H9 (cell line): ENCODE measurements at regions not wholly inside any gene's neighbourhood (a gene's known extent, or its start where the extent isn't known, plus 50 kb on each side); places are given as distances from the start of the nearest gene placed in this dataset.

ENCODE experiments used
- DNase-seq: peaks from one replicate; pipeline ENCODE4 v3.0.0-alpha.2; 2017
- H2AFZ ChIP-seq: one replicate; pipeline ENCODE4 v1.6.1; 2013; ENCODE audit warnings: mild to moderate bottlenecking, low read length, control low read depth, moderate library complexity
- H2AK5ac ChIP-seq: 2 replicates; pipeline ENCODE4 v1.6.1; 2013; ENCODE audit warnings: low read length, control low read depth, mixed read lengths; ENCODE audit not compliant: insufficient read length
- H2BK120ac ChIP-seq: one replicate; pipeline ENCODE4 v1.6.1; 2013; ENCODE audit warnings: low read depth, mild to moderate bottlenecking, low read length, control low read depth, inconsistent platforms; ENCODE audit not compliant: poor library complexity, severe bottlenecking
- H2BK12ac ChIP-seq: 2 replicates; pipeline ENCODE4 v1.6.1; 2013; ENCODE audit warnings: low read length, control low read depth, mixed read lengths, low read depth; ENCODE audit not compliant: insufficient read length
- H2BK15ac ChIP-seq: 2 replicates; pipeline ENCODE4 v1.6.1; 2013; ENCODE audit warnings: low read depth, low read length, control low read depth
- H2BK20ac ChIP-seq: one replicate; pipeline ENCODE4 v1.6.1; 2013; ENCODE audit warnings: low read depth, mild to moderate bottlenecking, low read length, control low read depth, inconsistent platforms; ENCODE audit not compliant: poor library complexity, severe bottlenecking
- H2BK5ac ChIP-seq: 2 replicates; pipeline ENCODE4 v1.6.1; 2013; ENCODE audit warnings: low read length, control low read depth, mixed read lengths; ENCODE audit not compliant: insufficient read length
- H3K14ac ChIP-seq: 2 replicates; pipeline ENCODE4 v1.6.1; 2013; ENCODE audit warnings: low read length, control low read depth; ENCODE audit not compliant: insufficient read depth
- H3K18ac ChIP-seq: 2 replicates; pipeline ENCODE4 v1.6.1; 2013; ENCODE audit warnings: low read depth, mild to moderate bottlenecking, mixed read lengths, low read length, control low read depth; ENCODE audit not compliant: insufficient read length
- H3K23ac ChIP-seq: 2 replicates; pipeline ENCODE4 v1.6.1; 2013; ENCODE audit warnings: low read length, control low read depth, mixed read lengths, low read depth; ENCODE audit not compliant: insufficient read length
- H3K23me2 ChIP-seq: 2 replicates; pipeline ENCODE4 v1.6.1; 2013; ENCODE audit warnings: low read depth, mild to moderate bottlenecking, mixed read lengths, low read length, control low read depth; ENCODE audit not compliant: insufficient read length, poor library complexity, severe bottlenecking
- H3K27ac ChIP-seq: 2 replicates; pipeline ENCODE4 v1.5.1; 2013; ENCODE audit warnings: low read length, control low read depth, mixed read lengths, low read depth; ENCODE audit not compliant: insufficient read length
- H3K27me3 ChIP-seq: 2 replicates; pipeline ENCODE4 v1.6.1; 2013; ENCODE audit warnings: low read length, control low read depth, inconsistent platforms; ENCODE audit not compliant: insufficient read depth
- H3K4ac ChIP-seq: 2 replicates; pipeline ENCODE4 v1.6.1; 2013; ENCODE audit warnings: low read depth, mild to moderate bottlenecking, control low read depth, inconsistent platforms, low read length, moderate library complexity
- H3K4me1 ChIP-seq: 2 replicates; pipeline ENCODE4 v1.6.1; 2013; ENCODE audit warnings: low read length, control low read depth, inconsistent platforms; ENCODE audit not compliant: insufficient read depth
- H3K4me2 ChIP-seq: 2 replicates; pipeline ENCODE4 v1.6.1; 2013; ENCODE audit warnings: low read length, control low read depth, mixed read lengths; ENCODE audit not compliant: insufficient read length, insufficient read depth
- H3K56ac ChIP-seq: 2 replicates; pipeline ENCODE4 v1.6.1; 2013; ENCODE audit warnings: low read depth, mild to moderate bottlenecking, mixed read lengths, low read length, control low read depth; ENCODE audit not compliant: insufficient read length
- H3K79me1 ChIP-seq: 2 replicates; pipeline ENCODE4 v1.6.1; 2013; ENCODE audit warnings: low read depth, mild to moderate bottlenecking, moderate library complexity, low read length, control low read depth, inconsistent platforms; ENCODE audit not compliant: insufficient read depth, poor library complexity, severe bottlenecking
- H3K79me2 ChIP-seq: 2 replicates; pipeline ENCODE4 v1.6.1; 2013; ENCODE audit warnings: low read length, control low read depth, inconsistent platforms; ENCODE audit not compliant: insufficient read depth
- H3K9ac ChIP-seq: 2 replicates; pipeline ENCODE4 v1.6.1; 2013; ENCODE audit warnings: low read length, control low read depth, mixed read lengths; ENCODE audit not compliant: insufficient read length; ENCODE audit errors: extremely low read depth
- H3K9me3 ChIP-seq: one replicate; pipeline ENCODE4 v1.6.1; 2013; ENCODE audit warnings: low read depth, low read length, inconsistent platforms; ENCODE audit not compliant: control insufficient read depth
- H3T11ph ChIP-seq: one replicate; pipeline ENCODE4 v1.6.1; 2013; ENCODE audit warnings: mild to moderate bottlenecking, low read length, control low read depth, inconsistent platforms
- H4K20me1 ChIP-seq: one replicate; pipeline ENCODE4 v1.6.1; 2013; ENCODE audit not compliant: control insufficient read depth, insufficient read length, insufficient read depth
- H4K5ac ChIP-seq: 2 replicates; pipeline ENCODE4 v1.6.1; 2013; ENCODE audit warnings: low read depth, mild to moderate bottlenecking, mixed read lengths, low read length, control low read depth; ENCODE audit not compliant: insufficient read length
- H4K8ac ChIP-seq: replicated peaks from 2 replicates; pipeline ENCODE4 v1.6.1; 2013; ENCODE audit warnings: low read length, control low read depth, mixed read lengths, low read depth; ENCODE audit not compliant: insufficient read length
- H4K91ac ChIP-seq: 2 replicates; pipeline ENCODE4 v1.6.1; 2013; ENCODE audit warnings: low read depth, mild to moderate bottlenecking, moderate library complexity, mixed read lengths, low read length, control low read depth; ENCODE audit not compliant: insufficient read length
- H3K27ac Mint-ChIP-seq, 3 experiments: 2 replicates in 2 of 3; 3 replicates in 1 of 3; pipeline ENCODE4 v1.8.0; 2020 to 2021; ENCODE audit warnings: mixed read lengths in 3 of 3, mild to moderate bottlenecking in 1 of 3, moderate library complexity in 1 of 3
- H3K27me3 Mint-ChIP-seq: 2 replicates; pipeline ENCODE4 v1.8.0; 2021; ENCODE audit warnings: low read depth, mild to moderate bottlenecking, moderate library complexity, mixed read lengths
- H3K36me3 Mint-ChIP-seq, 3 experiments: 2 replicates in 2 of 3; 3 replicates in 1 of 3; pipeline ENCODE4 v1.8.0; 2020 to 2021; ENCODE audit warnings: low read depth in 3 of 3, mixed read lengths in 3 of 3; ENCODE audit not compliant: insufficient read depth in 1 of 3
- H3K4me1 Mint-ChIP-seq, 2 experiments: 2 replicates each; pipeline ENCODE4 v1.8.0; 2020; ENCODE audit warnings: mixed read lengths in 2 of 2
- H3K4me3 Mint-ChIP-seq, 2 experiments: 2 replicates in 1 of 2; 3 replicates in 1 of 2; pipeline ENCODE4 v1.8.0; 2020 to 2021; ENCODE audit warnings: mild to moderate bottlenecking in 2 of 2, mixed read lengths in 2 of 2, moderate library complexity in 1 of 2
- H3K9me3 Mint-ChIP-seq, 2 experiments: 2 replicates in 1 of 2; 3 replicates in 1 of 2; pipeline ENCODE4 v1.8.0; 2020; ENCODE audit warnings: mild to moderate bottlenecking in 2 of 2, mixed read lengths in 2 of 2, moderate library complexity in 1 of 2
- whole genome bisulfite sequencing: extraction: QIAGEN DNeasy Blood & Tissue Kit; methylation state at CpG from one replicate; pipeline ENCODE4 v1.1.7; 2013; ENCODE audit warnings: missing lambda C conversion rate, low lambda C conversion rate, mixed read lengths; ENCODE audit not compliant: insufficient read length; ENCODE audit errors: extremely low coverage; 5-methylcytosine and 5-hydroxymethylcytosine counted together
- TF ChIP-seq, protein P1 (sequence below): fragments of 200-600 bp; sonication (generic); conservative IDR thresholded peaks from 3 replicates; pipeline ENCODE4 v1.8.0; 2021; ENCODE audit warnings: antibody characterized with exemption, mild to moderate bottlenecking

DNA sequence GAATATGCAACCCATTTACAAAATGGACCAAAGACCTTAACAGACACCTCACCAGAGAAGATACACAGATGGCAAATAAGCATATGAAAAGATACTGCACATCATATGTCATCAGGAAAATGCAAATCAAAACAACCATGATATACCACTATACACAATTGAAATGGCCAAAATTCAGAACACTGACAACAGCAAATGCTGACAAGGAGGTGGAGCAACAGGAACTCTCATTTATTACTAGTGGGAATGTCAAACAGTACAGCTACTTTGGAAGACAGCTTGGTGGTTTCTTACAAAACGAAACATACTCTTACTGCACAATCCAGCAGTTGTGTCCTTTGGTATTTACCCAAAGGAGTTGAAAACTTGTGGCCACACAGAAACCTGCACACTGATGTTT lies 50.0 kb upstream of the PCGF5 start:
- H3K14ac ChIP-seq: no peak overlapping the region
- H3K9me3 ChIP-seq: no peaks in the 10 kb centered on the region
- no peak overlapping the region for H4K5ac ChIP-seq
- no peaks in the 10 kb centered on the region; a peak in 2 of 5 replicates for H3K9me3 Mint-ChIP-seq
- no peak overlapping the region for H2BK15ac ChIP-seq
- no peak overlapping the region for H3K27ac Mint-ChIP-seq
- no peak overlapping the region for H3K27ac ChIP-seq
- H2AFZ ChIP-seq: no peak overlapping the region
- no peak for DNase-seq
- no peak overlapping the region for H4K91ac ChIP-seq
- no peak overlapping the region for H2BK5ac ChIP-seq
- no peak overlapping the region for H3T11ph ChIP-seq
- no CpG with 5 or more reads among the region's 1 CpG for WGBS
- H3K23ac ChIP-seq: no peak overlapping the region
- no peak overlapping the region for H4K8ac ChIP-seq
- no peak overlapping the region for H2AK5ac ChIP-seq
- no peak overlapping the region for H3K56ac ChIP-seq
- H2BK120ac ChIP-seq: no peak overlapping the region
- TF ChIP-seq, protein P1, sequence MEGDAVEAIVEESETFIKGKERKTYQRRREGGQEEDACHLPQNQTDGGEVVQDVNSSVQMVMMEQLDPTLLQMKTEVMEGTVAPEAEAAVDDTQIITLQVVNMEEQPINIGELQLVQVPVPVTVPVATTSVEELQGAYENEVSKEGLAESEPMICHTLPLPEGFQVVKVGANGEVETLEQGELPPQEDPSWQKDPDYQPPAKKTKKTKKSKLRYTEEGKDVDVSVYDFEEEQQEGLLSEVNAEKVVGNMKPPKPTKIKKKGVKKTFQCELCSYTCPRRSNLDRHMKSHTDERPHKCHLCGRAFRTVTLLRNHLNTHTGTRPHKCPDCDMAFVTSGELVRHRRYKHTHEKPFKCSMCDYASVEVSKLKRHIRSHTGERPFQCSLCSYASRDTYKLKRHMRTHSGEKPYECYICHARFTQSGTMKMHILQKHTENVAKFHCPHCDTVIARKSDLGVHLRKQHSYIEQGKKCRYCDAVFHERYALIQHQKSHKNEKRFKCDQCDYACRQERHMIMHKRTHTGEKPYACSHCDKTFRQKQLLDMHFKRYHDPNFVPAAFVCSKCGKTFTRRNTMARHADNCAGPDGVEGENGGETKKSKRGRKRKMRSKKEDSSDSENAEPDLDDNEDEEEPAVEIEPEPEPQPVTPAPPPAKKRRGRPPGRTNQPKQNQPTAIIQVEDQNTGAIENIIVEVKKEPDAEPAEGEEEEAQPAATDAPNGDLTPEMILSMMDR: no peak
- no peak overlapping the region for H3K9ac ChIP-seq
- H3K79me1 ChIP-seq: no peaks in the 10 kb centered on the region
- H3K36me3 Mint-ChIP-seq: no peaks in the 10 kb centered on the region; a peak in 2 of 7 replicates
- no peak overlapping the region for H2BK20ac ChIP-seq
- H2BK12ac ChIP-seq: no peak overlapping the region
- no peaks in the 10 kb centered on the region for H3K79me2 ChIP-seq
- no peaks in the 10 kb centered on the region for H3K4me1 Mint-ChIP-seq
- no peak overlapping the region for H3K4ac ChIP-seq
- H3K18ac ChIP-seq: no peak overlapping the region
- no peak overlapping the region for H3K4me2 ChIP-seq
- no peak overlapping the region for H3K4me3 Mint-ChIP-seq
- peaks cover 68% of the 10 kb centered on the region for H3K27me3 Mint-ChIP-seq
- H4K20me1 ChIP-seq: no peaks in the 10 kb centered on the region
- H3K23me2 ChIP-seq: no peaks in the 10 kb centered on the region
- peaks cover under 1% of the 10 kb centered on the region; the same call in 1 of the 2 replicates for H3K27me3 ChIP-seq
- no peaks in the 10 kb centered on the region for H3K4me1 ChIP-seq
